ENCODE measurements at regions not wholly inside any gene's neighbourhood (a gene's known extent, or its start where the extent isn't known, plus 50 kb on each side); places are given as distances from the start of the nearest gene placed in this dataset.

- TF ChIP-seq EZH2phosphoT487 (IDR thresholded peaks at IDR 0.05; ENCODE audit: insufficient read depth, low read depth) (no peak), EZH2 (IDR thresholded peaks at IDR 0.05; ENCODE audit: insufficient read depth, poor library complexity, severe bottlenecking) (no peak)
Observed at GRCh38 chr13:105974380-105974779, 561.1 kb downstream of the EFNB2 start.
